Nephron (organoid): ENCODE measurements at regions not wholly inside any gene's neighbourhood (a gene's known extent, or its start where the extent isn't known, plus 50 kb on each side); places are given as distances from the start of the nearest gene placed in this dataset.

Experiments used
- H3K27ac Mint-ChIP-seq, 3 experiments: 2 replicates each; pipeline ENCODE4 v1.8.0; 2020; ENCODE audit warnings: mixed read lengths in 3 of 3, mild to moderate bottlenecking in 2 of 3, moderate library complexity in 1 of 3
- H3K27me3 Mint-ChIP-seq: 2 replicates; pipeline ENCODE4 v1.8.0; 2021; ENCODE audit warnings: low read depth, mild to moderate bottlenecking, moderate library complexity, mixed read lengths
- H3K36me3 Mint-ChIP-seq: 2 replicates; pipeline ENCODE4 v1.8.0; 2020; ENCODE audit warnings: low read depth, mixed read lengths
- H3K4me1 Mint-ChIP-seq: 2 replicates; pipeline ENCODE4 v1.8.0; 2020; ENCODE audit warnings: mixed read lengths
- H3K4me3 Mint-ChIP-seq, 3 experiments: 2 replicates each; pipeline ENCODE4 v1.8.0; 2020; ENCODE audit warnings: mild to moderate bottlenecking in 3 of 3, mixed read lengths in 3 of 3, moderate library complexity in 2 of 3
- H3K9me3 Mint-ChIP-seq: 2 replicates; pipeline ENCODE4 v1.8.0; 2020; ENCODE audit warnings: mixed read lengths
- TF ChIP-seq, protein P1 (sequence below), 3 experiments: fragments of 200-600 bp; sonication (generic); IDR thresholded peaks; one replicate each; pipeline ENCODE4 v1.5.0; 2021; ENCODE audit warnings: antibody characterized with exemption in 3 of 3; ENCODE audit not compliant: unreplicated experiment in 3 of 3

DNA sequence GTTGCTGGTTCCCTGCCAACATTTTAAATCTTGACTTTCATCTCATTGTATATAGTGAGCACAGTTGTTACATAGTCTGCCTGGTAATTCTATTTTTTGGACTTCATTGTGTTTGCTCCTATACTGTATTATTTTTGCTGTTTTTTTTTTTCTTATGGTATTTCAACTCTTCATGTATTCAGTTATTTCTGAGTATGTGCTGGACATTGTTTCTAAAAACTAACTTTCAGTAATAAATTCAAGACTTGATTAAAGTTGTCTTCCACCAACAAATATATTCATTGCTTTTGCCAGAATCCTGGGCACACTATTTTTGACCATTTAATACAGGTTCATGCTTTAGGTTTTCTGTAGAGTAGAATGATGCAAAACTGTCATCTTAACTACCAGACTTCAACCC, 698.3 kb downstream of the MAFB start:
- Mint-ChIP-seq H3K27ac (no peak overlapping the region), H3K4me3 (no peak overlapping the region), H3K9me3 (peaks cover 10% of the 10 kb centered on the region), H3K4me1 (peaks cover 48% of the 10 kb centered on the region), H3K27me3 (no peaks in the 10 kb centered on the region), H3K36me3 (peaks cover 5% of the 10 kb centered on the region)
- TF ChIP-seq, protein P1, sequence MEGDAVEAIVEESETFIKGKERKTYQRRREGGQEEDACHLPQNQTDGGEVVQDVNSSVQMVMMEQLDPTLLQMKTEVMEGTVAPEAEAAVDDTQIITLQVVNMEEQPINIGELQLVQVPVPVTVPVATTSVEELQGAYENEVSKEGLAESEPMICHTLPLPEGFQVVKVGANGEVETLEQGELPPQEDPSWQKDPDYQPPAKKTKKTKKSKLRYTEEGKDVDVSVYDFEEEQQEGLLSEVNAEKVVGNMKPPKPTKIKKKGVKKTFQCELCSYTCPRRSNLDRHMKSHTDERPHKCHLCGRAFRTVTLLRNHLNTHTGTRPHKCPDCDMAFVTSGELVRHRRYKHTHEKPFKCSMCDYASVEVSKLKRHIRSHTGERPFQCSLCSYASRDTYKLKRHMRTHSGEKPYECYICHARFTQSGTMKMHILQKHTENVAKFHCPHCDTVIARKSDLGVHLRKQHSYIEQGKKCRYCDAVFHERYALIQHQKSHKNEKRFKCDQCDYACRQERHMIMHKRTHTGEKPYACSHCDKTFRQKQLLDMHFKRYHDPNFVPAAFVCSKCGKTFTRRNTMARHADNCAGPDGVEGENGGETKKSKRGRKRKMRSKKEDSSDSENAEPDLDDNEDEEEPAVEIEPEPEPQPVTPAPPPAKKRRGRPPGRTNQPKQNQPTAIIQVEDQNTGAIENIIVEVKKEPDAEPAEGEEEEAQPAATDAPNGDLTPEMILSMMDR (IDR thresholded peaks at IDR 0.05; ENCODE audit: unreplicated experiment in 3 of 3), result no peak

DNA sequence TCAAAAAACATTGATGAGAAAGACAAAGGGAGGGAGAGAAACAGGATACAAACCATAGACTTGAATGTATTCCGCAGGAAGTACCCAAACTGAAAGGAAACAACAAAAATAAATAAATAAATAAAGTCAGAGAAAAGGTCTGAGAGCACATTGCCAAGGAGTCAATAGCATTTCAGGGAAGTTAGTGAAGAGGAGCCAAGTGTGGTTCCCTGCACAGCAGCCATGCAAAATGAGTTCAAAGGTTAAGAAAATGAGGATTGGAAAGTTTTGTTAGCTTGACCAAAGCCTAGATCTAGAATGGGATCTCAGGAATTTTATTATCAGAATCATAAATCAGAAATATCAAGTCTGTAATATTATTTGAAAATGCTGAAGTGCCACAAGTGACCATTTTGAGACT, 700.0 kb downstream of the MAFB start:
- Mint-ChIP-seq H3K27me3 (no peaks in the 10 kb centered on the region), H3K27ac (peak overlapping the region in 2 of 3 experiments; percentile 9 to 39), H3K4me3 (no peak overlapping the region), H3K4me1 (peaks cover 51% of the 10 kb centered on the region), H3K9me3 (peaks cover 10% of the 10 kb centered on the region), H3K36me3 (peaks cover 5% of the 10 kb centered on the region)
- TF ChIP-seq, protein P1 (IDR thresholded peaks at IDR 0.05; ENCODE audit: unreplicated experiment in 3 of 3), result no peak

GRCh38 chr20:39986173-39986904, 702.7 kb downstream of the MAFB start:
- H3K4me3 Mint-ChIP-seq, result peak overlapping the region; percentile 3 to 28 (median 11)

DNA sequence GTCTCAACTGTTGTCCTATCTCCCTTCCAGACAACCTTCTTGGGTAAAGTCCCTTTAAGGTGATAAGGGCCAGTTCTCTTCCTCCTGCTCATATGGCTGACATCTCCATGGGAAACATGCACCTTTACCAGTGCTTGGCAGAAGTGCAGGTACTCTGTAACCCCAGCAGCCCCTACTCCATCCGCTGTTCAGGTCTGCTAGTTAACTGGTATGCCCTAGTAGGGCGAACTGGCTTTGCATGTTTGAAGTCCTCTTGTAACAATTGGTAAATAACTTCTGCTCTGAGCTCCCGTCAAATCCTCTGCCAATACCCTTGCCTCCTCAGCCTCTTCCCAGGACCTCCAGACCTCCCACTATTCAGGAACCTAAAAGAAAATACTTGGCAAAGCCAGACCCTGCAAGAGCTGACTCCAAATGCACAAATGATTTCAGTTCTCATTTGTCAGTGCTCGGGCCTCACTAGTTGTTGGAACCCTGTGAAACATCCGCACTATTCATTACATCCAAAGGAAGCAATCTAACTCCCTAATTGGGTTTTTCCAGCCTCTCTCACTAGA, 703.7 kb downstream of the MAFB start:
- Mint-ChIP-seq H3K4me3 (no peak overlapping the region), H3K27ac (peak overlapping the region; percentile 87 to 98 (median 97)), H3K4me1 (peaks cover 36% of the 10 kb centered on the region), H3K9me3 (peaks cover 5% of the 10 kb centered on the region), H3K36me3 (no peaks in the 10 kb centered on the region), H3K27me3 (peaks cover 3% of the 10 kb centered on the region)
- TF ChIP-seq, protein P1 (IDR thresholded peaks at IDR 0.05; ENCODE audit: unreplicated experiment in 3 of 3), result no peak

More at GRCh38 chr20:39986173-39986904, 702.7 kb downstream of the MAFB start:
- Mint-ChIP-seq H3K36me3 (peaks cover 5% of the 10 kb centered on the region), H3K27me3 (peaks cover 3% of the 10 kb centered on the region), H3K9me3 (peaks cover 10% of the 10 kb centered on the region), H3K27ac (peak overlapping the region; percentile 87 to 98 (median 97)), H3K4me1 (peaks cover 36% of the 10 kb centered on the region)
- TF ChIP-seq, protein P1 (IDR thresholded peaks at IDR 0.05; ENCODE audit: unreplicated experiment in 3 of 3), result no peak

GRCh38 chr20:39983655-39984054, 705.4 kb downstream of the MAFB start:
- Mint-ChIP-seq H3K9me3 (no peaks in the 10 kb centered on the region), H3K27me3 (peaks cover 3% of the 10 kb centered on the region), H3K36me3 (no peaks in the 10 kb centered on the region), H3K4me1 (peaks cover 31% of the 10 kb centered on the region), H3K27ac (peak overlapping the region; percentile 0 to 30 (median 9)), H3K4me3 (no peak overlapping the region)
- TF ChIP-seq, protein P1 (IDR thresholded peaks at IDR 0.05; ENCODE audit: unreplicated experiment in 3 of 3), result no peak
